Hepatocyte (in vitro differentiated cells): ENCODE measurements at regions not wholly inside any gene's neighbourhood (a gene's known extent, or its start where the extent isn't known, plus 50 kb on each side); places are given as distances from the start of the nearest gene placed in this dataset.

ENCODE experiments used
- DNase-seq: peaks from one replicate; pipeline ENCODE4 v3.0.0-alpha.2; 2016; ENCODE audit warnings: low spot score
- H2AFZ ChIP-seq: fragments of 200-600 bp; sonication (generic); 2 replicates; pipeline ENCODE4 v1.6.0; 2016; ENCODE audit warnings: antibody characterized with exemption, mild to moderate bottlenecking
- H3K27ac ChIP-seq: fragments of 200-600 bp; sonication (generic); 2 replicates; pipeline ENCODE4 v1.5.1; 2016; ENCODE audit warnings: mild to moderate bottlenecking
- H3K27me3 ChIP-seq: fragments of 200-600 bp; sonication (generic); 2 replicates; pipeline ENCODE4 v1.6.1; 2016
- H3K36me3 ChIP-seq: fragments of 200-600 bp; sonication (generic); replicated peaks from 2 replicates; pipeline ENCODE4 v1.5.1; 2016; ENCODE audit warnings: low read depth; ENCODE audit not compliant: insufficient read depth
- H3K4me1 ChIP-seq: fragments of 200-600 bp; sonication (generic); 2 replicates; pipeline ENCODE4 v1.5.1; 2016; ENCODE audit warnings: mild to moderate bottlenecking, moderate library complexity; ENCODE audit not compliant: insufficient read depth
- H3K4me2 ChIP-seq: fragments of 200-600 bp; sonication (generic); 2 replicates; pipeline ENCODE4 v1.6.0; 2016
- H3K4me3 ChIP-seq: fragments of 200-600 bp; sonication (generic); 2 replicates; pipeline ENCODE4 v1.5.1; 2016; ENCODE audit warnings: mild to moderate bottlenecking
- H3K79me2 ChIP-seq: fragments of 200-600 bp; sonication (generic); 2 replicates; pipeline ENCODE4 v1.6.0; 2017; ENCODE audit warnings: mild to moderate bottlenecking
- H3K9me2 ChIP-seq: fragments of 200-600 bp; sonication (generic); replicated peaks from 2 replicates; pipeline ENCODE4 v1.6.0; 2017; ENCODE audit warnings: mild to moderate bottlenecking; ENCODE audit not compliant: insufficient read depth
- H3K9me3 ChIP-seq: fragments of 200-600 bp; sonication (generic); 2 replicates; pipeline ENCODE4 v1.5.1; 2016; ENCODE audit warnings: low read depth, mild to moderate bottlenecking
- H4K20me1 ChIP-seq: fragments of 200-600 bp; sonication (generic); 2 replicates; pipeline ENCODE4 v1.6.0; 2016; ENCODE audit warnings: mild to moderate bottlenecking; ENCODE audit not compliant: insufficient read depth, poor library complexity, severe bottlenecking
- EZH2 ChIP-seq: fragments of 200-600 bp; sonication (generic); IDR thresholded peaks from 2 replicates; pipeline ENCODE4 v1.6.1; 2016; ENCODE audit warnings: antibody characterized with exemption, mild to moderate bottlenecking, borderline replicate concordance
- EZH2phosphoT487 ChIP-seq: fragments of 200-600 bp; sonication (generic); IDR thresholded peaks from one replicate; pipeline ENCODE4 v1.6.1; 2018; ENCODE audit warnings: antibody characterized with exemption, mild to moderate bottlenecking, low read depth, moderate library complexity; ENCODE audit not compliant: unreplicated experiment, severe bottlenecking
- WGBS: methylation state at CpG from one replicate; pipeline ENCODE4 v1.1.6; 2016; ENCODE audit warnings: low lambda C conversion rate; ENCODE audit errors: missing lambda C conversion rate; 5-methylcytosine and 5-hydroxymethylcytosine counted together
- TF ChIP-seq, protein P1 (sequence below): fragments of 200-600 bp; sonication (generic); IDR thresholded peaks from 2 replicates; pipeline ENCODE4 v1.5.1; 2016; ENCODE audit warnings: antibody characterized with exemption, mild to moderate bottlenecking; ENCODE audit not compliant: poor library complexity

DNA sequence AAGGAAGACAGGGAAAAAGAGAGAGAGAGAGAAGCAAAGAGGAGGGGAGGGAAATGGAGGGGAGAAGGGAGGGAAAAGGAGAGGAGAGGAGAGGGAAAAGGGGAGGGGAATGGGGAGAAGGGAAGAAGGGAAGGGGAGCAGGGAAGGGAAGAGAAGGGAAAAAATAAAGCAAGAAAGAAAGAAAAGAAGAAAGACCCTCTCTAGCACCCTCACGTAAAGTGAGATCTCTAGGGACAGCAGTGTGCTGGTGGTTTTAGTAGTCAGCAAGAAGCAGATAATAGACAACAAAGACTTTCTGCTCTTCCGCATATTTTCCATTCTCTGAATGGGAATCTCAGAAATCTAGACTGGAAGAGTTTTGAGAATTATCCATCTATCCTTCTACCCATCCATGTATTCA lies 201.8 kb upstream of the RFC3 start:
- DNase-seq, result no peak
- no peaks in the 10 kb centered on the region for H3K9me3 ChIP-seq
- no peak for TF ChIP-seq EZH2phosphoT487
- TF ChIP-seq, protein P1, sequence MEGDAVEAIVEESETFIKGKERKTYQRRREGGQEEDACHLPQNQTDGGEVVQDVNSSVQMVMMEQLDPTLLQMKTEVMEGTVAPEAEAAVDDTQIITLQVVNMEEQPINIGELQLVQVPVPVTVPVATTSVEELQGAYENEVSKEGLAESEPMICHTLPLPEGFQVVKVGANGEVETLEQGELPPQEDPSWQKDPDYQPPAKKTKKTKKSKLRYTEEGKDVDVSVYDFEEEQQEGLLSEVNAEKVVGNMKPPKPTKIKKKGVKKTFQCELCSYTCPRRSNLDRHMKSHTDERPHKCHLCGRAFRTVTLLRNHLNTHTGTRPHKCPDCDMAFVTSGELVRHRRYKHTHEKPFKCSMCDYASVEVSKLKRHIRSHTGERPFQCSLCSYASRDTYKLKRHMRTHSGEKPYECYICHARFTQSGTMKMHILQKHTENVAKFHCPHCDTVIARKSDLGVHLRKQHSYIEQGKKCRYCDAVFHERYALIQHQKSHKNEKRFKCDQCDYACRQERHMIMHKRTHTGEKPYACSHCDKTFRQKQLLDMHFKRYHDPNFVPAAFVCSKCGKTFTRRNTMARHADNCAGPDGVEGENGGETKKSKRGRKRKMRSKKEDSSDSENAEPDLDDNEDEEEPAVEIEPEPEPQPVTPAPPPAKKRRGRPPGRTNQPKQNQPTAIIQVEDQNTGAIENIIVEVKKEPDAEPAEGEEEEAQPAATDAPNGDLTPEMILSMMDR, result no peak
- no peak overlapping the region for H3K4me2 ChIP-seq
- no peaks in the 10 kb centered on the region for H3K79me2 ChIP-seq
- H3K36me3 ChIP-seq, result no peaks in the 10 kb centered on the region
- no peaks in the 10 kb centered on the region for H3K9me2 ChIP-seq
- H3K27ac ChIP-seq, result no peak overlapping the region
- no peak overlapping the region for H2AFZ ChIP-seq
- WGBS, result 98% methylated on average over 2 of the region's 2 CpGs
- no peaks in the 10 kb centered on the region for H3K27me3 ChIP-seq
- H4K20me1 ChIP-seq, result no peaks in the 10 kb centered on the region
- no peak overlapping the region for H3K4me3 ChIP-seq
- no peaks in the 10 kb centered on the region for H3K4me1 ChIP-seq

DNA sequence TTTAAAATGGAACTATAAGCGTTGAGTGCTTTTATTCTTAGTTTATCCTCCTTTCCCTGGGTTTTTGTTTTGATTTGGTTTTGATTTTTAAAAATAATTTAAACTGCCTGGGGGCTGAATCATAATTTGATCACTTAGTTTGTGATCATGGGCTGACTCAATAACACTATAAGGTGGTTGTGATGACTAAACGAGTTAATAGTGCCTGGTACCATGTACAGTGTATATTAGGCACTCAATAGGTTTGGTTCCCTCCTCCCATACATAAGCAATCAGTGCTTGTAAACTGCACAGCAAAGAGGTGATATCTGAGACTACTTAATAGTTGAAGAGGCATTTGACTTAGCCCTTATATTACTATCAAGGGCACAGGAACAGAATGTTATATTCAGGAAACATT lies 200.9 kb upstream of the RFC3 start:
- H3K9me2 ChIP-seq, result no peaks in the 10 kb centered on the region
- no peaks in the 10 kb centered on the region for H4K20me1 ChIP-seq
- H3K27me3 ChIP-seq, result no peaks in the 10 kb centered on the region
- H3K27ac ChIP-seq, result no peak overlapping the region
- no peak overlapping the region for H3K4me3 ChIP-seq
- no peak overlapping the region for H2AFZ ChIP-seq
- DNase-seq, result no peak
- TF ChIP-seq EZH2, result no peak
- TF ChIP-seq, protein P1, result no peak
- no peak for TF ChIP-seq EZH2phosphoT487
- no peaks in the 10 kb centered on the region for H3K9me3 ChIP-seq
- no peak overlapping the region for H3K4me2 ChIP-seq
- 93% methylated on average over 2 of the region's 2 CpGs for WGBS
- H3K4me1 ChIP-seq, result no peaks in the 10 kb centered on the region
- H3K36me3 ChIP-seq, result no peaks in the 10 kb centered on the region
- H3K79me2 ChIP-seq, result no peaks in the 10 kb centered on the region

DNA sequence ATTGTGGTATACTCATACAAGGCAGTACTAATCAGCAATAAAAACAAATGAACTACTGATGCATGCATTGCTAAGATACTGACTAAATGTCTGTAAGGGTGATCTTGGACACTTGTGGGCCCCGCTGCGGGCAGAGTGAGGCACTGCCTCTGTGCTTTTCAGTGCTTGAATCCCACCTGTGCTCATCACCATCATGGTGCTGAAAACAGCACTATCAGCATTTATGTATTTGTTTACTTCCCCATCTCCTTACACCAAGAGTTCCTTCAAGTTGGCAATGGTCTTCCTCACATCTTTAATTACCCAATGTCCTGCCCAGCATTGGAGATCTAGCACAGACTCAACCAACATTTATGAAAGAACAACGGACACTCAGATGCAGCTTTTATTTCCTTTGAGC lies 193.7 kb upstream of the RFC3 start:
- no peaks in the 10 kb centered on the region for H3K27me3 ChIP-seq
- no peak overlapping the region for H3K4me3 ChIP-seq
- TF ChIP-seq, protein P1, result no peak
- TF ChIP-seq EZH2phosphoT487 (no peak), EZH2 (no peak)
- H3K79me2 ChIP-seq, result no peaks in the 10 kb centered on the region
- H4K20me1 ChIP-seq, result no peaks in the 10 kb centered on the region
- no peaks in the 10 kb centered on the region for H3K9me2 ChIP-seq
- H3K27ac ChIP-seq, result no peak overlapping the region
- H3K36me3 ChIP-seq, result no peaks in the 10 kb centered on the region
- no peaks in the 10 kb centered on the region for H3K4me1 ChIP-seq
- WGBS, result 83% methylated on average over 3 of the region's 3 CpGs
- no peak overlapping the region for H2AFZ ChIP-seq
- no peak overlapping the region for H3K4me2 ChIP-seq
- no peak for DNase-seq
- H3K9me3 ChIP-seq, result no peaks in the 10 kb centered on the region

DNA sequence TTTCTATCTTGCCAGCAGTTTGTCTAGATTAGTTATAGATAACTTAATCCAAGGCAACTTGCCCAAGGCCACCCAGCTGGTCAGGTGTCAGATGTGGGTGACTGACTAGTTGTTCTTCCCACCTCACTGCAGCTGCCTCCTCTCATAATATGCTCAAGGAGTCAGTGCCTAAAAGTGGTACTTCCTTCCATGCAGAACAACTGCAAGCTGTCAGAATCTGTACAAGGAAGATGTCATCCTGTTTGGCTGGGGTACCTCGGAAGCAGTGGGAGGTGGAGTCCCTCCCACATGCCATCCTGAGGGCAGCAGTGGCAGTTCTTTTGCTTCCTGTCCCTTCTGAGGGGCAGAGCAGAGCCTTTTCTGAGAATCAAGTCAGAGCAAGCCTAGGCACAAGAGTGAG lies 193.2 kb upstream of the RFC3 start:
- Histone ChIP-seq H3K27ac (no peak overlapping the region), H3K4me1 (no peaks in the 10 kb centered on the region), H3K27me3 (no peaks in the 10 kb centered on the region), H3K36me3 (no peaks in the 10 kb centered on the region), H3K9me2 (no peaks in the 10 kb centered on the region), H2AFZ (no peak overlapping the region), H3K9me3 (no peaks in the 10 kb centered on the region), H4K20me1 (no peaks in the 10 kb centered on the region), H3K4me2 (no peak overlapping the region), H3K79me2 (no peaks in the 10 kb centered on the region), H3K4me3 (no peak overlapping the region)
- TF ChIP-seq EZH2phosphoT487 (no peak), EZH2 (no peak)
- TF ChIP-seq, protein P1, result no peak
- WGBS, result 89% methylated on average over 1 of the region's 1 CpG
- no peak for DNase-seq
